MG63 (cell line): ENCODE measurements at regions not wholly inside any gene's neighbourhood (a gene's known extent, or its start where the extent isn't known, plus 50 kb on each side); places are given as distances from the start of the nearest gene placed in this dataset.

Experiments
- DNase-seq: peaks from one replicate; pipeline ENCODE4 v3.0.0-alpha.2; 2020
- H3K27me3 ChIP-seq: fragments of 250-450 bp; sonication (Bioruptor Pico); 2 replicates; pipeline ENCODE4 v1.5.1; 2020; ENCODE audit warnings: mild to moderate bottlenecking, moderate library complexity
- H3K36me3 ChIP-seq: fragments of 250-450 bp; sonication (Bioruptor Pico); 2 replicates; pipeline ENCODE4 v1.5.1; 2020; ENCODE audit warnings: mild to moderate bottlenecking, moderate library complexity
- H3K4me3 ChIP-seq: fragments of 250-450 bp; sonication (Bioruptor Pico); 2 replicates; pipeline ENCODE4 v1.5.1; 2020; ENCODE audit warnings: mild to moderate bottlenecking, moderate library complexity
- H3K9me3 ChIP-seq: fragments of 250-450 bp; sonication (Bioruptor Pico); 2 replicates; pipeline ENCODE4 v1.5.1; 2020; ENCODE audit warnings: mild to moderate bottlenecking, moderate library complexity

GRCh38 chr10:1841759-1842158, 104.4 kb upstream of the ADARB2 start:
- H3K36me3 ChIP-seq = no peaks in the 10 kb centered on the region
- H3K4me3 ChIP-seq = no peak overlapping the region

GRCh38 chr10:1829712-1830111, 92.4 kb upstream of the ADARB2 start:
- Histone ChIP-seq H3K4me3 (no peak overlapping the region), H3K36me3 (no peaks in the 10 kb centered on the region), H3K27me3 (no peaks in the 10 kb centered on the region), H3K9me3 (no peaks in the 10 kb centered on the region)
- no peak for DNase-seq

More at GRCh38 chr10:1841759-1842158, 104.4 kb upstream of the ADARB2 start:
- no peaks in the 10 kb centered on the region for H3K9me3 ChIP-seq
- DNase-seq = no peak
- H3K27me3 ChIP-seq = peaks cover 7% of the 10 kb centered on the region

- DNase-seq = no peak
- Histone ChIP-seq H3K9me3 (no peaks in the 10 kb centered on the region), H3K27me3 (no peaks in the 10 kb centered on the region), H3K4me3 (no peak overlapping the region), H3K36me3 (no peaks in the 10 kb centered on the region)
These were observed 87.6 kb upstream of the ADARB2 start for GRCh38 chr10:1824928-1825327.

GRCh38 chr10:1814556-1814955, 77.2 kb upstream of the ADARB2 start:
- Histone ChIP-seq H3K9me3 (no peaks in the 10 kb centered on the region), H3K36me3 (no peaks in the 10 kb centered on the region), H3K27me3 (no peaks in the 10 kb centered on the region), H3K4me3 (no peak overlapping the region)
- no peak for DNase-seq

- no peaks in the 10 kb centered on the region for H3K36me3 ChIP-seq
- H3K27me3 ChIP-seq = no peaks in the 10 kb centered on the region
- no peak for DNase-seq
- H3K4me3 ChIP-seq = no peak overlapping the region
- no peaks in the 10 kb centered on the region for H3K9me3 ChIP-seq
These were observed 71.9 kb upstream of the ADARB2 start for GRCh38 chr10:1809139-1809741.

- H3K27me3 ChIP-seq = no peaks in the 10 kb centered on the region
- no peak for DNase-seq
- H3K4me3 ChIP-seq = no peak overlapping the region
- no peaks in the 10 kb centered on the region for H3K9me3 ChIP-seq
- H3K36me3 ChIP-seq = no peaks in the 10 kb centered on the region
These were observed 70.6 kb upstream of the ADARB2 start for GRCh38 chr10:1807924-1808323.

- Histone ChIP-seq H3K36me3 (no peaks in the 10 kb centered on the region), H3K4me3 (no peak overlapping the region), H3K9me3 (no peaks in the 10 kb centered on the region), H3K27me3 (no peaks in the 10 kb centered on the region)
- no peak for DNase-seq
These were observed 69.9 kb upstream of the ADARB2 start for GRCh38 chr10:1807196-1807595.

- H3K36me3 ChIP-seq = no peaks in the 10 kb centered on the region
- H3K4me3 ChIP-seq = no peak overlapping the region
- H3K27me3 ChIP-seq = no peaks in the 10 kb centered on the region
- H3K9me3 ChIP-seq = no peaks in the 10 kb centered on the region
- no peak for DNase-seq
These were observed 65.1 kb upstream of the ADARB2 start for GRCh38 chr10:1802413-1802812.

- Histone ChIP-seq H3K4me3 (no peak overlapping the region), H3K27me3 (no peaks in the 10 kb centered on the region), H3K9me3 (no peaks in the 10 kb centered on the region), H3K36me3 (no peaks in the 10 kb centered on the region)
- DNase-seq = no peak
These were observed 51.1 kb upstream of the ADARB2 start for GRCh38 chr10:1788401-1788800.
